Panc1 (cell line): ENCODE measurements at regions not wholly inside any gene's neighbourhood (a gene's known extent, or its start where the extent isn't known, plus 50 kb on each side); places are given as distances from the start of the nearest gene placed in this dataset.

ENCODE experiments used
- ATAC-seq: fragments of 200-7000 bp; cut with Tn5 transposase; 2 replicates; pipeline ENCODE4 v1.9.1; 2020; ENCODE audit warnings: mild to moderate bottlenecking, moderate library complexity
- BruUV-seq: library from RNA; stranded (reverse); fragments of 400-500 nt; replicated peaks from 2 replicates; lab custom pipeline; 2021; lab: Mats Ljungman, UMichigan
- CTCF ChIA-PET: fragments of 300-600 bp; sonication (Branson Sonifier 250); formaldehyde crosslinking; loops from one replicate; lab custom pipeline; 2022; ENCODE audit warnings: antibody characterized with exemption; lab: Charles Lee
- POLR2A ChIA-PET: fragments of 300-600 bp; sonication (Branson Sonifier 250); formaldehyde crosslinking; loops from one replicate; lab custom pipeline; 2022; ENCODE audit warnings: antibody characterized with exemption; lab: Charles Lee
- DNase-seq: peaks from one replicate; pipeline ENCODE4 v3.0.0-alpha.2; 2010; ENCODE audit warnings: low read depth, low spot score
- H3K27ac ChIP-seq: 2 replicates; pipeline ENCODE4 v1.5.1; 2011; ENCODE audit warnings: mild to moderate bottlenecking, low read length, inconsistent platforms
- H3K27me3 ChIP-seq: fragments of 200-500 bp; sonication (Bioruptor generic); 2 replicates; pipeline ENCODE4 v1.6.0; 2014; ENCODE audit warnings: low read length, inconsistent platforms; ENCODE audit not compliant: control insufficient read depth, insufficient read depth
- H3K36me3 ChIP-seq: fragments of 200-500 bp; sonication (Bioruptor generic); 2 replicates; pipeline ENCODE4 v1.5.1; 2014; ENCODE audit warnings: inconsistent platforms, mild to moderate bottlenecking, low read length, moderate library complexity; ENCODE audit not compliant: control insufficient read depth, insufficient read depth
- H3K4me1 ChIP-seq: 2 replicates; pipeline ENCODE4 v1.5.1; 2011; ENCODE audit warnings: inconsistent platforms, mild to moderate bottlenecking, low read length, moderate library complexity; ENCODE audit not compliant: control insufficient read depth, insufficient read depth
- H3K4me3 ChIP-seq, 2 experiments: 2 replicates each; pipeline ENCODE4 v1.5.1; 2011 to 2012; ENCODE audit warnings: low read depth in 2 of 2, low read length in 2 of 2, mild to moderate bottlenecking in 2 of 2, inconsistent platforms in 1 of 2, moderate library complexity in 1 of 2
- H3K9me3 ChIP-seq: fragments of 200-500 bp; sonication (Bioruptor generic); 2 replicates; pipeline ENCODE4 v1.5.1; 2014; ENCODE audit warnings: low read depth, mild to moderate bottlenecking, inconsistent platforms, low read length, moderate library complexity; ENCODE audit not compliant: control insufficient read depth, insufficient read depth
- POLR2AphosphoS5 ChIP-seq: IDR thresholded peaks from 2 replicates; pipeline ENCODE4 v1.6.1; 2012; ENCODE audit warnings: mild to moderate bottlenecking, low read depth, low read length, moderate library complexity
- REST ChIP-seq, 2 experiments: IDR thresholded peaks; 2 replicates each; pipeline ENCODE4 v1.6.1; 2011 to 2012; ENCODE audit warnings: low read depth in 2 of 2, control low read depth in 1 of 2, low read length in 1 of 2, mild to moderate bottlenecking in 1 of 2, moderate library complexity in 1 of 2; ENCODE audit not compliant: insufficient read depth in 1 of 2
- SIN3A ChIP-seq: IDR thresholded peaks from 2 replicates; pipeline ENCODE4 v1.6.1; 2012; ENCODE audit warnings: low read depth, mild to moderate bottlenecking, low read length, moderate library complexity, borderline replicate concordance; ENCODE audit not compliant: insufficient read depth
- TCF7L2 ChIP-seq: IDR thresholded peaks from 2 replicates; pipeline ENCODE4 v1.6.1; 2011; ENCODE audit warnings: mild to moderate bottlenecking, low read depth, low read length, inconsistent platforms
- in situ Hi-C: cut with HindIII; loops from 2 replicates; pipeline ENCODE4 v1.10.0; 2016; ENCODE audit warnings: low sequenced_read_pairs, low pct_unique_long_range_greater_than_20kb
- intact Hi-C: fragments of 100-400 bp; cut with micrococcal nuclease; formaldehyde crosslinking; loops from one replicate; pipeline ENCODE4 v1.10.0; 2022; ENCODE audit not compliant: unreplicated experiment
- TF ChIP-seq, protein P1 (sequence below): fragments of 450-650 bp; IDR thresholded peaks from 2 replicates; pipeline ENCODE4 v1.5.1; 2017; ENCODE audit warnings: mild to moderate bottlenecking

GRCh38 chr3:94249491-94250079, 186.7 kb downstream of the NSUN3 start:
- CTCF ChIA-PET = interaction anchor here (1.0 kb wide), 1 partner anchor 20 kb away, joined by 3 read pairs; no protein-coding TSS in a partner anchor

GRCh38 chr3:94251566-94251965, 188.7 kb downstream of the NSUN3 start:
- H3K27ac ChIP-seq = no peak overlapping the region
- TF ChIP-seq POLR2AphosphoS5 (no peak), REST (IDR thresholded peaks at IDR 0.05; ENCODE audit: insufficient read depth in 1 of 2, low read depth in 2 of 2, low read length in 1 of 2) (no peak), TCF7L2 (no peak), SIN3A (no peak)
- TF ChIP-seq, protein P1, sequence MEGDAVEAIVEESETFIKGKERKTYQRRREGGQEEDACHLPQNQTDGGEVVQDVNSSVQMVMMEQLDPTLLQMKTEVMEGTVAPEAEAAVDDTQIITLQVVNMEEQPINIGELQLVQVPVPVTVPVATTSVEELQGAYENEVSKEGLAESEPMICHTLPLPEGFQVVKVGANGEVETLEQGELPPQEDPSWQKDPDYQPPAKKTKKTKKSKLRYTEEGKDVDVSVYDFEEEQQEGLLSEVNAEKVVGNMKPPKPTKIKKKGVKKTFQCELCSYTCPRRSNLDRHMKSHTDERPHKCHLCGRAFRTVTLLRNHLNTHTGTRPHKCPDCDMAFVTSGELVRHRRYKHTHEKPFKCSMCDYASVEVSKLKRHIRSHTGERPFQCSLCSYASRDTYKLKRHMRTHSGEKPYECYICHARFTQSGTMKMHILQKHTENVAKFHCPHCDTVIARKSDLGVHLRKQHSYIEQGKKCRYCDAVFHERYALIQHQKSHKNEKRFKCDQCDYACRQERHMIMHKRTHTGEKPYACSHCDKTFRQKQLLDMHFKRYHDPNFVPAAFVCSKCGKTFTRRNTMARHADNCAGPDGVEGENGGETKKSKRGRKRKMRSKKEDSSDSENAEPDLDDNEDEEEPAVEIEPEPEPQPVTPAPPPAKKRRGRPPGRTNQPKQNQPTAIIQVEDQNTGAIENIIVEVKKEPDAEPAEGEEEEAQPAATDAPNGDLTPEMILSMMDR = no peak
- no peaks in the 10 kb centered on the region for H3K36me3 ChIP-seq
- intact Hi-C loops (loop anchor here (5.0 kb wide), 1 partner anchor 36 kb away; no protein-coding TSS in a partner anchor), in situ Hi-C loops (no loop called here)
- no peak for DNase-seq
- no TSS peak for BruUV-seq
- H3K27me3 ChIP-seq = 0 out of 2 replicates have a peak, but pooled peaks cover 6% of the 10 kb centered on the region
- no peaks in the 10 kb centered on the region for H3K9me3 ChIP-seq
- no peak overlapping the region for H3K4me3 ChIP-seq
- ChIA-PET POLR2A (no interaction called here), CTCF (no interaction called here)
- no peak for ATAC-seq
- no peaks in the 10 kb centered on the region for H3K4me1 ChIP-seq

More at GRCh38 chr3:94249491-94250079, 186.7 kb downstream of the NSUN3 start:
- ATAC-seq (peak; percentile 75; the same call in 1 of the 2 replicates), DNase-seq (peak; percentile 39)
- POLR2A ChIA-PET = no interaction called here
- Histone ChIP-seq H3K27ac (no peak overlapping the region), H3K4me1 (no peaks in the 10 kb centered on the region), H3K27me3 (0 out of 2 replicates have a peak, but pooled peaks cover 6% of the 10 kb centered on the region), H3K36me3 (no peaks in the 10 kb centered on the region), H3K9me3 (no peaks in the 10 kb centered on the region), H3K4me3 (no peak overlapping the region)
- in situ Hi-C loops = no loop called here
- TF ChIP-seq REST (IDR thresholded peaks at IDR 0.05; ENCODE audit: insufficient read depth in 1 of 2, low read depth in 2 of 2, low read length in 1 of 2) (no peak), SIN3A (no peak), POLR2AphosphoS5 (no peak), TCF7L2 (no peak)
- TF ChIP-seq, protein P1 = peak; percentile 91
- intact Hi-C loops = loop anchor here (5.0 to 10.0 kb wide), 3 partner anchors 38 to 575 kb away; no protein-coding TSS in a partner anchor
- BruUV-seq = no TSS peak
